Posterior vena cava (tissue), 2 donors: ENCODE measurements at regions not wholly inside any gene's neighbourhood (a gene's known extent, or its start where the extent isn't known, plus 50 kb on each side); places are given as distances from the start of the nearest gene placed in this dataset.

Source experiments
- DNase-seq: peaks from one replicate; pipeline ENCODE4 v3.0.0-alpha.2; 2020; ENCODE audit warnings: low spot score
- intact Hi-C, 2 donors: fragments of 100-400 bp; cut with DNase I; formaldehyde crosslinking; loops; one replicate each; pipeline versions ENCODE4 v1.14.1 to v1.14.2; 2022 to 2023
- donor health status: DM: yes; HTN: yes; CAD: no.
- donor health status: DM: yes; HTN: yes; CAD: no.

GRCh38 chr13:21942061-21942460 lies 271.2 kb downstream of the FGF9 start:
- intact Hi-C loops: loop anchor here in 1 of 2 donors (10.0 kb wide), 1 partner anchor 297 kb away; no protein-coding TSS in a partner anchor

GRCh38 chr13:21944610-21945009 lies 273.7 kb downstream of the FGF9 start:
- intact Hi-C loops: loop anchor here in 1 of 2 donors (10.0 kb wide), 1 partner anchor 300 kb away; no protein-coding TSS in a partner anchor
- no peak for DNase-seq

More at GRCh38 chr13:21942061-21942460, 271.2 kb downstream of the FGF9 start:
- DNase-seq: no peak

GRCh38 chr13:21945195-21945594 lies 274.3 kb downstream of the FGF9 start:
- DNase-seq: no peak
- intact Hi-C loops: loop anchor here in 1 of 2 donors (10.0 kb wide), 1 partner anchor 300 kb away; no protein-coding TSS in a partner anchor

DNA sequence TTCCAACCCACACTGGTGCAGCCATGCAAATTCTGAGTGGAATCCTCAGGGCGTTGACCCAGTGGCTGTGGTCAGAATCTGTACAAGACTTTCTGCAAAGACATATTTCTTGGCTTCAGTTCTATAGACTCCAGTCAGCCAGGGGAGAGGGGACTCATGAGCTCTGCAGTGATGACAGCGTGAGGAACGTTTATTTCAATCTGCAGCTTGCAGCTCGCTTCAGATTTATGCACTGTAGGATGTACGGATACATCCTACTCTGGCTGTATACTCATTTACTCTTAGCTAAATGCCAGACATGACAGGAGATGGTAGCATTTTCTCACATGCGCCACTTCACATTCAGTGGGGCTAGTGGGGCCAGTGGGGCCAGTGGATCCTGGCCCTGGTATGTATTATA lies 276.1 kb downstream of the FGF9 start:
- DNase-seq: no peak

DNA sequence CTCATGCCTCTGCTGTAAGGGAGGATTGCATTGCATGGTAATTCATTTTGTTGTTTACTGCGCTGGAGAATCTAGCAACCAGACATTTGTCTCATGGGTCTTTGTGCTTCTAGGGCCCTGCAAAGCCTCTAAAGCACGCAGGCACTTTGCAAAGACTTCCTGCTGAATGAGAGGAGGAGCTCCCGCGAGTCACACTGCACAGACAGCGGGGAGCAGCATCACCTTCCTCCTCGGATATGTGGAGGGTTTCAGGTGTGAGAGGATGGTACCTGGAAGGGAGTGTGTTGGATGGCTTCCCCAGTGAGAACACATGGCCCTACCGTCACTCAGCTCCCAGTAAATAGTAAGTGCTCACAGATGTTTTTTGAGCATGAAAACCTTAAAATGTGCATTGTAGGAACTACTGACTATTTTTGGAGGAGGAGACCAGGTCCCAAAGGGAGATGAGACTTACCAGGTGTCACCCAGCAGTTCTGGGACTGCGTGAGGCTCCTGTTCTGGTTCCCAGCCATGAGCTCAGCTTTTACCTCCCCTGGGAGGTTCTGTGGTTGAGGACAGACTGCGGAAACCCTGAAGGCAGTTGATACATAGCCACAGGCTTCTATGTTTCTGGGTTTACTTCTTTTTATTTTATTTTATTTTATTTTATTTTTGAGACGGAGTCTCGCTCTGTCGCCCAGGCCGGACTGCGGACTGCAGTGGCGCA lies 278.0 kb downstream of the FGF9 start:
- DNase-seq: no peak
- intact Hi-C loops: loop anchor here in 1 of 2 donors (10.0 kb wide), 1 partner anchor 304 kb away; no protein-coding TSS in a partner anchor

More for the DNA sequence above, 276.1 kb downstream of the FGF9 start:
- intact Hi-C loops: loop anchor here in 1 of 2 donors (10.0 kb wide), 1 partner anchor 302 kb away; no protein-coding TSS in a partner anchor

DNA sequence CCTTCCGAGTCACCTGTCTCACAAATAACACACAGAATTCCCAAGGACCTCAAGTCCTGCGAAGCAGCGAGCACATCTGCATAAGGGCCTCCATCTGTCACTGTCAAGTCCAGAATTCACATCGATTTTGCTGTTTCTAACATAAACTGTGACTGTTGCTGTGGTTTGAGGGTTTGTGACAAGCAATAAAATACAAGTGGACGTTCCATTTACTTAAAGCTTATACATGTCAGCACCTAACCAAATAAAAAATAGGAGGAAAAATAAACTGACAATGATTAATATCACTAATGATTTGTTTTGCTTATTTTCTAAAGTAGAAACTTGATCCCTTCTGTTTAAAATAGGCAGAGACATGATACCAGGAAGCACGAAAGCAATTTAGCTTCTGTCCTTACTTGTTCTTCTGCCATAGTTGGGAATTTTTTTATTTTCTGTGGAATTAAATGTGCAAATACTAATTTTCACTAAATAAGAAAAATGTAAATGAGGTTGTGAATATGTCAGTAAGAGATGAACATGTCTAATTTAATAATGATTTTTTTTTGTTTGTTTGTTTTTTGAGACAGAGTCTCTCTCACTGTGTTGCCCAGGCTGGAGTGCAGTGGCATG lies 279.1 kb downstream of the FGF9 start:
- DNase-seq: no peak
- intact Hi-C loops: loop anchor here in 1 of 2 donors (10.0 kb wide), 1 partner anchor 305 kb away; no protein-coding TSS in a partner anchor

GRCh38 chr13:21956666-21957065 lies 285.8 kb downstream of the FGF9 start:
- intact Hi-C loops: no loop called here
- no peak for DNase-seq

DNA sequence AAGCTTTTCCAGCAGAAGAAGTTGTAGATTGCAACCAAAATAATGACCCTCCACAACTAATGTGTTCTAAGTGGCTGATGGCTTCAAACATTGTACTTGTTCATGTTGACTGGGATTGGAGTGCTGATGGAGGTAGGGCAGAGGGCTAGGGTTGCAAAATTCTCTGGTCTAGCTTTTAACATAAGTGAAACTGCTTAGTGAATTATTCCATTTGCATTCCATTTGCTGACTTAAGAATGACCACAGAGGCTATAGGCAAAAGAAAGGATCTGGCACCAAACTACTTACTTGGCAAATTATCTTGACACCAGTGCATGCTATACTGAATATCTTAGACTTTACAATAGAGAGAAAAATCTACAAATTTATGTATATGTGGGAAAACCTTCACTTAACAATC lies 287.0 kb downstream of the FGF9 start:
- DNase-seq: no peak
- intact Hi-C loops: no loop called here

GRCh38 chr13:21960108-21960507 lies 289.2 kb downstream of the FGF9 start:
- intact Hi-C loops: no loop called here
- DNase-seq: no peak

- intact Hi-C loops: no loop called here
These were observed 293.8 kb downstream of the FGF9 start for GRCh38 chr13:21964686-21965085.

GRCh38 chr13:21965095-21965494 lies 294.2 kb downstream of the FGF9 start:
- intact Hi-C loops: no loop called here
- DNase-seq: no peak

More at GRCh38 chr13:21964686-21965085, 293.8 kb downstream of the FGF9 start:
- peak; percentile 52 for DNase-seq

- DNase-seq: no peak
- intact Hi-C loops: no loop called here
These were observed 295.1 kb downstream of the FGF9 start for GRCh38 chr13:21966014-21966413.

- intact Hi-C loops: no loop called here
- no peak for DNase-seq
These were observed 297.0 kb downstream of the FGF9 start for GRCh38 chr13:21967871-21968270.

GRCh38 chr13:21970172-21970571 lies 299.3 kb downstream of the FGF9 start:
- DNase-seq: no peak
- intact Hi-C loops: no loop called here

DNA sequence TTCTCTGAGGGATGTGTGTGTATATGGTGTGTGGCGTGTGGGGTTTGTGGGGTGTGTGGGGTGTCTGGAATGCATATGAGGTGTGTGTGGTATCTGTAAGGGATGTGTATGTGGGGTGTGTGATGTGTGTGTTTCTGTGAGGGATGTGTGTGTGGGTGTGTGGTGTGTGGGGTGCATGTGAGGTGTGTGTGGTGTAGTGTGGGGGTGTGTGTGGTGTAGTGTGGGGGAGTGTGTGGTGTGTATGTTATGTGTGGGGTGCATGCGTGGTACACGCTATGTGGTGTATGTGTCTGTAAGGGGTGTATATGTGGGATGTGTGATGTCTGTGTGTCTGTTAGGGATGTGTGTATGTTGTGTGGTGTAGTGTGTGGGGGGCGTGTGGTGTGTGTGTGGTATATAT lies 300.0 kb downstream of the FGF9 start:
- DNase-seq: no peak
- intact Hi-C loops: no loop called here

GRCh38 chr13:21971662-21972621 lies 301.1 kb downstream of the FGF9 start:
- intact Hi-C loops: no loop called here
- DNase-seq: no peak

GRCh38 chr13:21973437-21974125 lies 302.7 kb downstream of the FGF9 start:
- DNase-seq: no peak
- intact Hi-C loops: no loop called here

- intact Hi-C loops: no loop called here
- DNase-seq: no peak
These were observed 303.9 kb downstream of the FGF9 start for GRCh38 chr13:21974741-21975140.

GRCh38 chr13:21976159-21976558 lies 305.3 kb downstream of the FGF9 start:
- intact Hi-C loops: no loop called here
- DNase-seq: no peak
